Activated CD4-positive, alpha-beta T cell treated with anti-CD3 and anti-CD28 coated beads for 36 hours (primary cell): ENCODE measurements at regions not wholly inside any gene's neighbourhood (a gene's known extent, or its start where the extent isn't known, plus 50 kb on each side); places are given as distances from the start of the nearest gene placed in this dataset.

ENCODE experiments used
- ATAC-seq: fragments of 200-7000 bp; cut with Tn5 transposase; one replicate; pipeline ENCODE4 v1.10.0; 2021; ENCODE audit warnings: mild to moderate bottlenecking, moderate library complexity
- CTCF ChIA-PET: fragments of 350-600 bp; sonication (Branson Sonifier 250); formaldehyde crosslinking; loops from one replicate; lab custom pipeline; 2021; ENCODE audit warnings: antibody characterized with exemption; lab: Charles Lee
- POLR2A ChIA-PET: fragments of 350-600 bp; sonication (Branson Sonifier 250); formaldehyde crosslinking; loops from one replicate; lab custom pipeline; 2021; ENCODE audit warnings: antibody characterized with exemption, inconsistent platforms; lab: Charles Lee
- DNase-seq: peaks from one replicate; pipeline ENCODE4 v3.0.0-alpha.2; 2020
- H3K27ac Mint-ChIP-seq: one replicate; pipeline ENCODE4 v1.8.0; 2021; ENCODE audit warnings: mixed read lengths
- H3K27me3 Mint-ChIP-seq: one replicate; pipeline ENCODE4 v1.8.0; 2021; ENCODE audit warnings: mixed read lengths
- H3K36me3 Mint-ChIP-seq: one replicate; pipeline ENCODE4 v1.8.0; 2021; ENCODE audit warnings: low read depth, mixed read lengths
- H3K4me1 Mint-ChIP-seq: one replicate; pipeline ENCODE4 v1.8.0; 2021; ENCODE audit warnings: mixed read lengths
- H3K4me3 Mint-ChIP-seq: one replicate; pipeline ENCODE4 v1.8.0; 2021; ENCODE audit warnings: mild to moderate bottlenecking, moderate library complexity, mixed read lengths
- H3K9me3 Mint-ChIP-seq: one replicate; pipeline ENCODE4 v1.8.0; 2021; ENCODE audit warnings: low read depth, mixed read lengths
- intact Hi-C, 2 experiments: fragments of 100-400 bp; cut with DNase I in 1 of 2; cut with micrococcal nuclease in 1 of 2; formaldehyde crosslinking; loops; one replicate each; pipeline versions ENCODE4 v1.14.2 to v1.15.1; 2022 to 2024; cut with DNase I, micrococcal nuclease

- H3K9me3 Mint-ChIP-seq, result peaks cover 14% of the 10 kb centered on the region
- no peak overlapping the region for H3K4me3 Mint-ChIP-seq
- ATAC-seq (no peak), DNase-seq (no peak)
- POLR2A ChIA-PET, result no interaction called here
- H3K36me3 Mint-ChIP-seq, result no peaks in the 10 kb centered on the region
- H3K27me3 Mint-ChIP-seq, result no peaks in the 10 kb centered on the region
- intact Hi-C loops, result no loop called here
- CTCF ChIA-PET, result no interaction called here
- H3K27ac Mint-ChIP-seq, result no peak overlapping the region
- no peaks in the 10 kb centered on the region for H3K4me1 Mint-ChIP-seq
Observed at GRCh38 chr6:93123585-93123984, 295.8 kb downstream of the EPHA7 start.

DNA sequence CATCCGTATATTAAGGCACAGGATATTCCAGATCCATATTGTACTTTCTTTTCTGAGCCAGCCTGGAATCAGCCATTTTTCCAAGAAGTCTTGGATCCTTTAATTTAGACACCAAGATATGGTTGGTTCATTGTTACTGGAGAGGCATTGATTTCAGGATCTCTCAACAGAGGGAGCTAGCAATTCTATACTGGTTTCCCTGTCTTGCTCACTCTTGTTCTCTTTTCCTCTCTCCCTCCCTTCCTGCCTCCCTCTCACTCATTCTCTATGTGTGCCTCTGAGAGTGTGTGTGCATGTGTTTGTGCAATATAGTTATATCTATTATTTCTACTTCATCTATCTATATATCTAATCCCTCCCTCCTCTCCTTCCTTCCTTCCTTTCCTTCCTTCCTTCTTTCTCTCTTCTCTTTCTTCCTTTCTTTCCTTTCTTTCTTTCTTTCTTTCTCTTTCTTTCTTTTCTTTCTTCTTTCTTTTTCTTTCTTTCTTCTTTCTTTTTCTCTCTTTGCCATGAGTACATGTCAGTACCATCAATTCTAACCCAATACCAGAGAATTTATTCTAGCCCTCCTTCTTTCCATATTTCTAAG lies 299.1 kb downstream of the EPHA7 start:
- CTCF ChIA-PET, result no interaction called here
- no peak overlapping the region for H3K4me3 Mint-ChIP-seq
- no peaks in the 10 kb centered on the region for H3K36me3 Mint-ChIP-seq
- DNase-seq, result no peak
- no peaks in the 10 kb centered on the region for H3K4me1 Mint-ChIP-seq
- no peak for ATAC-seq
- H3K9me3 Mint-ChIP-seq, result peaks cover 4% of the 10 kb centered on the region
- H3K27me3 Mint-ChIP-seq, result no peaks in the 10 kb centered on the region
- POLR2A ChIA-PET, result no interaction called here
- H3K27ac Mint-ChIP-seq, result no peak overlapping the region
- intact Hi-C loops, result no loop called here

- Mint-ChIP-seq H3K4me3 (no peak overlapping the region), H3K9me3 (peaks cover 13% of the 10 kb centered on the region), H3K27me3 (no peaks in the 10 kb centered on the region), H3K4me1 (no peaks in the 10 kb centered on the region), H3K36me3 (no peaks in the 10 kb centered on the region), H3K27ac (no peak overlapping the region)
- intact Hi-C loops, result no loop called here
- DNase-seq (no peak), ATAC-seq (no peak)
- CTCF ChIA-PET, result no interaction called here
- POLR2A ChIA-PET, result no interaction called here
Observed at GRCh38 chr6:93105907-93106306, 313.5 kb downstream of the EPHA7 start.

- no peak overlapping the region for H3K4me3 Mint-ChIP-seq
- ChIA-PET CTCF (no interaction called here), POLR2A (no interaction called here)
- no peaks in the 10 kb centered on the region for H3K27me3 Mint-ChIP-seq
- H3K9me3 Mint-ChIP-seq, result peaks cover 13% of the 10 kb centered on the region
- no peak for DNase-seq
- intact Hi-C loops, result no loop called here
- ATAC-seq, result no peak
- H3K4me1 Mint-ChIP-seq, result no peaks in the 10 kb centered on the region
- H3K27ac Mint-ChIP-seq, result no peak overlapping the region
- H3K36me3 Mint-ChIP-seq, result no peaks in the 10 kb centered on the region
Observed at GRCh38 chr6:93105017-93105416, 314.3 kb downstream of the EPHA7 start.

GRCh38 chr6:93104195-93104817 lies 315.1 kb downstream of the EPHA7 start:
- ATAC-seq (no peak), DNase-seq (no peak)
- Mint-ChIP-seq H3K36me3 (no peaks in the 10 kb centered on the region), H3K4me3 (no peak overlapping the region), H3K9me3 (peaks cover 10% of the 10 kb centered on the region), H3K27me3 (no peaks in the 10 kb centered on the region), H3K27ac (no peak overlapping the region), H3K4me1 (no peaks in the 10 kb centered on the region)
- POLR2A ChIA-PET, result no interaction called here
- CTCF ChIA-PET, result interaction anchor here (0.6 kb wide), 1 partner anchor 27 kb away, joined by 3 read pairs; no protein-coding TSS in a partner anchor
- intact Hi-C loops, result no loop called here

DNA sequence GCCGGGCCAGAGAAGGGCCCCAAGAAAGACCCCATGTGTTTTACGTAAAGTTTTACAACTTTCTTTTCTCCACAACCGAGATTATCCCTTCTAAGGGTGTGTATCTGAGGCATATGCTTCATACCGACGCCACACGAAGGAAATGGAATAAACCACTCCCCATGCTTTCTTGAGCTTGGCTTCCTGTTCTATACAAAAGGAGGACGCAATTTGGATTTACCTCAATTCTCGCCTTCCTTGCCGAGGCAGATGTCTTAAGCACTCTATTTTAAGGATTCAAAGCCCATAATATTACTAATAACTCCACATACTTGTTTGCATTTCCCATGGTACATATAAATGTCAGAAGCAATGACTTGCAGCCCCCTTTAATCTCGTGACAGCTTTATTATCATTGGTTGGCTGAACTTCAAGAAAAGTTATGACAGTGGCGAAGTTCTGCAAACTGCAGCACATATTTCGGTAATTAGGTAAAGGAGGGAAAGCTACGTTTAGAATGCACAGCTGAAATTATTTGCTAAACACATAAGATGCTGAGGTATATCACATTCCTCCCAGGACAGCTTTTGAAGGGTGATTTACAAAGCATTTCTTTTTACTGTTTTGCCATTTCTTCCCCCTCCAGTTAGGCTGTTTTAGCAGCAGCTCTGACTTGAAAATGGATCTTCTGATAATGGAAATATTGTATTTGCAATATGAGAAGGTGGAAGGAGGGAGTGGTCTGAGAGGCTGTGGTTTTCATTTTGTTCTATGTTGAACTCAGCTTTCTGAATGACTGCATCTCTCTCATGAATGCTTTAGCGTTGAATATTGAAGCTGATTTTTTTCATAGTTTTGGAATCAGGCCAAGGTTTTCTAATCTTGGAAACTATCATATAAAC lies 330.5 kb downstream of the EPHA7 start:
- DNase-seq (no peak), ATAC-seq (no peak)
- CTCF ChIA-PET, result interaction anchor here (0.6 kb wide), 1 partner anchor 256 kb away, joined by 3 read pairs; no protein-coding TSS in a partner anchor
- no peaks in the 10 kb centered on the region for H3K36me3 Mint-ChIP-seq
- POLR2A ChIA-PET, result no interaction called here
- intact Hi-C loops, result no loop called here
- H3K27me3 Mint-ChIP-seq, result no peaks in the 10 kb centered on the region
- H3K9me3 Mint-ChIP-seq, result peaks cover 3% of the 10 kb centered on the region
- H3K27ac Mint-ChIP-seq, result no peak overlapping the region
- no peaks in the 10 kb centered on the region for H3K4me1 Mint-ChIP-seq
- H3K4me3 Mint-ChIP-seq, result no peak overlapping the region

DNA sequence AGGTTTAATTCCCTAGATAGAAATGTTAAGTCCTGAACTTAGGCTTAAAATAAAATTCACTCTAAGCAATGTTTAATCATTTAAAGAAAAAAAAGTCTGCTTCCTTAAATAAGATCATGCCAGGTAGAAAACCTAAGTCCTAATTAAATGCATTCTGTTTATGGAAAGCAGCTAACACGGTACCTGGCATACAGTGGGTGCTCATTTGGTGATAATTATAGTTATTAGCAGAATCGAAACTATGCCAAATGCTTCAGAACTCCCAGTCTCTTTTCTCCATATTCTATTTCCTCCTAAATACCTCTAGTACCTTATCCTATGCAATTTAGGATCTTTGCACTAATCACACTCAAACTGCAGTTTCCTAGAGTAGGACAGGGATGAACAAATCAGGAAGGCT lies 331.8 kb downstream of the EPHA7 start:
- ChIA-PET POLR2A (no interaction called here), CTCF (interaction anchor here (0.8 kb wide), 1 partner anchor 122 kb away, joined by 3 read pairs; no protein-coding TSS in a partner anchor)
- H3K27ac Mint-ChIP-seq, result no peak overlapping the region
- intact Hi-C loops, result no loop called here
- peaks cover 1% of the 10 kb centered on the region for H3K9me3 Mint-ChIP-seq
- no peaks in the 10 kb centered on the region for H3K36me3 Mint-ChIP-seq
- ATAC-seq, result no peak
- no peaks in the 10 kb centered on the region for H3K4me1 Mint-ChIP-seq
- DNase-seq, result no peak
- H3K27me3 Mint-ChIP-seq, result no peaks in the 10 kb centered on the region
- H3K4me3 Mint-ChIP-seq, result no peak overlapping the region

DNA sequence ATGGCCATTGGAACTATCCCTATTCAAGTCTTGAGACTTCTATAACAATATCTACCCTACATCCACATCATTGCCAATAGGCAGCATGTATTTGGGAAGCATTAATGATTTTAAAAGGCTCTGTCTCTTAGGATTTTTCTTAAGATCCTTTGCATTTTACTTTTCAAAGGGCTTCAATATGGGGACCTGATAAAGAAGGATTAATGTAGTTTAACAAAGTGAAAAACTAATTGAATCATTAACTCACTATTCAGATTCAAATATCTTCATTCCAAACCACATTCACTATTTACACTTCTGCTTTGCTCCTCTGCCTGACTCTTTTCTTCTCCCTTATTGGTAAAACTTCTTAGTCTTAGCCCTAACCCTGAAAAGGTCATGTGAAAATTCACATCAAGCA lies 333.0 kb downstream of the EPHA7 start:
- Mint-ChIP-seq H3K9me3 (no peaks in the 10 kb centered on the region), H3K4me3 (no peak overlapping the region), H3K36me3 (no peaks in the 10 kb centered on the region), H3K27me3 (no peaks in the 10 kb centered on the region), H3K27ac (no peak overlapping the region), H3K4me1 (no peaks in the 10 kb centered on the region)
- CTCF ChIA-PET, result no interaction called here
- no peak for ATAC-seq
- no peak for DNase-seq
- POLR2A ChIA-PET, result no interaction called here
- intact Hi-C loops, result no loop called here

DNA sequence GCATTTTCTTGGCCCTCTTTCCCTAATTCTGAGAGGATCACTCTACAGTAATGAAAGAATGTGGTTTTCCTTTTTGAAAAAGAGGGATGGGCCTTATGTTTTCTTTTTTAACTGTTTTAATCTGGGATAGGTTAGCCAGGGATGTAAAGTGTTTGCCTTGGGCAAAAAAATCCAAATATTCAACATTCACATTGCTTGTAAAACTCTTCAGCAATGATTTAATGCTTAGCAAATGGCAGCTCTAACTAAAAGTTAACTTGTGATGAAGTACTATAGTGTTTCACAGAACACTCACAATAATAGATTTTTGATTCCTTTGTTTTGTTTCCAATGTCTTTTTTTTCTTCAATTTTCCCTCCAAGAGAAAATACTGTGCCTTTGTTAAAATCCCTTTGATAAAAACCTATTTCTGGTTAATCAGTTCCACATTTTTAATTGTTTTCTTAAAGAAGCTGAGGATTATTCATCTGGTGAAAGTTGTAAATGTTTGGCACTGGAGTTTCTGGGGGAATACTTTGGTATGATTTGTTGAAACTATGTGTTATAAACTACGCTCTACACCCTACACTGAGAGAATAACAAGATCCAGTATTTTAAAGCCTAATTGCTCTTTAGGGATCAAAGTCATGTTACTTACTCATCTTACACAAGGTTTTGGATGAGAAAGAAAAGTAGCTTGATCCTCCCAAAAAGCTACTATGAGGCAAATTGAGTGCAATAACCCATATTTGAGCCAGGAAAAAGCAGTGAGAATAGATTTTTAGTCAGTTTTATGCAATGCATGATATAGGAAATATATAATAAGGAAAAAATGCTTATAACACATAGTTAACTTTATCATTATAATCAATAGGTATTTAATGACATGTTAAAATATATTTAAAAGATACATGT lies 335.8 kb downstream of the EPHA7 start:
- Mint-ChIP-seq H3K9me3 (peaks cover 3% of the 10 kb centered on the region), H3K4me3 (no peak overlapping the region), H3K4me1 (no peaks in the 10 kb centered on the region), H3K27me3 (no peaks in the 10 kb centered on the region), H3K36me3 (no peaks in the 10 kb centered on the region), H3K27ac (no peak overlapping the region)
- intact Hi-C loops, result no loop called here
- ChIA-PET POLR2A (no interaction called here), CTCF (no interaction called here)
- no peak for ATAC-seq
- DNase-seq, result no peak

- Mint-ChIP-seq H3K9me3 (peaks cover 3% of the 10 kb centered on the region), H3K27ac (no peak overlapping the region), H3K27me3 (no peaks in the 10 kb centered on the region), H3K4me3 (no peak overlapping the region), H3K36me3 (no peaks in the 10 kb centered on the region), H3K4me1 (no peaks in the 10 kb centered on the region)
- CTCF ChIA-PET, result no interaction called here
- intact Hi-C loops, result no loop called here
- no peak for ATAC-seq
- POLR2A ChIA-PET, result no interaction called here
- DNase-seq, result no peak
Observed at GRCh38 chr6:93081901-93082300, 337.5 kb downstream of the EPHA7 start.

GRCh38 chr6:93079061-93079460 lies 340.3 kb downstream of the EPHA7 start:
- intact Hi-C loops, result no loop called here
- no peak for ATAC-seq
- Mint-ChIP-seq H3K4me1 (no peaks in the 10 kb centered on the region), H3K4me3 (no peak overlapping the region), H3K27me3 (no peaks in the 10 kb centered on the region), H3K9me3 (peaks cover 3% of the 10 kb centered on the region), H3K36me3 (no peaks in the 10 kb centered on the region), H3K27ac (no peak overlapping the region)
- no peak for DNase-seq
- ChIA-PET CTCF (interaction anchor here (0.6 kb wide), 1 partner anchor 150 kb away, joined by 3 read pairs; no protein-coding TSS in a partner anchor), POLR2A (no interaction called here)
